ENCODE measurements at regions not wholly inside any gene's neighbourhood (a gene's known extent, or its start where the extent isn't known, plus 50 kb on each side); places are given as distances from the start of the nearest gene placed in this dataset.

DNA sequence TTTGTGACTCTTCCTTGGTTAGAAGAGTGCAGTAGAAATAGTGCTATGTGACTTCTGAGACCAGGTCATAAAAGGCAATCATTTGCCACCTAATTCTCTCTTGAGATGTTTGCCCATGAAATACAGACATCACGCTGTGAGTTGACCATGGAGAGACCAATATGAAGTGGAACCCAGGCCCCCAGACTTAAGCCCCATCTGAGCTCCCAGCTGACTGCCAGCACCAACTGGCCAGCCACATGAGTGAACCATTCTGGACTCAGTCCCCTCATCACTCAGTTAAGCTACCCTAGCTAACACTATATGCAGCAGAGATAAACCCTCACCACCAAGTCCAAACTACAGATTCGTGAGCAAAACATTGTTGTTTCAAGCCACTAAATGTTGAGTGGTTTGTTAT, 60.7 kb upstream of the NIPBL start:
- Histone ChIP-seq H3K27me3 (no peaks in the 10 kb centered on the region), H3K4me3 (no peak overlapping the region), H3K9me3 (peaks cover 0 to 2% of the 10 kb centered on the region in 2 donors), H3K4me1 (no peaks in the 10 kb centered on the region), H3K27ac (no peak overlapping the region), H3K36me3 (no peaks in the 10 kb centered on the region)
- DNase-seq: no peak
- intact Hi-C loops (cut with DNase I): no loop called here
- TF ChIP-seq CTCF (IDR thresholded peaks at IDR 0.05): no peak
- no peak for ATAC-seq

GRCh38 chr5:36820900-36821299, 55.7 kb upstream of the NIPBL start:
- DNase-seq (no peak), ATAC-seq (no peak)
- TF ChIP-seq CTCF (IDR thresholded peaks at IDR 0.05): no peak
- Histone ChIP-seq H3K4me3 (no peak overlapping the region), H3K36me3 (no peaks in the 10 kb centered on the region), H3K27me3 (no peaks in the 10 kb centered on the region), H3K4me1 (no peaks in the 10 kb centered on the region), H3K27ac (no peak overlapping the region), H3K9me3 (no peaks in the 10 kb centered on the region)
- intact Hi-C loops (cut with DNase I): no loop called here

DNA sequence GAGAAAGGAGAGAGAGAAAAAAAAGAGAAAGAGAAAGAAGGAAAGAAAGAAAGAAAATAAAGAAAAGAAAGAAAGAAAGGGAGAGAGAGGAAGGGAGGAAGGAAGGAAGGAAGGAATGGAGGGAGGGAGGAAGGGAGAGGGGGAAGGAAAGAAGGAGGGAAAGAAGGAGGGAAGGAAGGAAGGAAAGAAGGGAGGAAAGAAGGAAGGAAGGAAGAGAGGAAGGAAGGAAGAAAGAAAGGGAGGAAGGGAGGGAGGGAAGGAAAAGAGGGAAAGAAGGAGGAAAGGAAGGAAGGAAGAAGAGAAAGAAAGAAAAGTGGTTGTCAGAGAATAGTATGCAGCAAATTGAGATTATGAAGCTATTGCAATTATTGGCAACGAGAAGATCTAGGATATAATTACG, 49.9 kb upstream of the NIPBL start:
- Histone ChIP-seq H3K4me1 (no peaks in the 10 kb centered on the region), H3K36me3 (no peaks in the 10 kb centered on the region), H3K4me3 (no peak overlapping the region), H3K27me3 (no peaks in the 10 kb centered on the region), H3K9me3 (no peaks in the 10 kb centered on the region), H3K27ac (no peak overlapping the region)
- DNase-seq (no peak), ATAC-seq (no peak)
- intact Hi-C loops (cut with DNase I): no loop called here
- no peak for TF ChIP-seq CTCF (IDR thresholded peaks at IDR 0.05)

Measured in left lung (tissue), 4 donors.